ENCODE measurements at regions not wholly inside any gene's neighbourhood (a gene's known extent, or its start where the extent isn't known, plus 50 kb on each side); places are given as distances from the start of the nearest gene placed in this dataset.

DNA sequence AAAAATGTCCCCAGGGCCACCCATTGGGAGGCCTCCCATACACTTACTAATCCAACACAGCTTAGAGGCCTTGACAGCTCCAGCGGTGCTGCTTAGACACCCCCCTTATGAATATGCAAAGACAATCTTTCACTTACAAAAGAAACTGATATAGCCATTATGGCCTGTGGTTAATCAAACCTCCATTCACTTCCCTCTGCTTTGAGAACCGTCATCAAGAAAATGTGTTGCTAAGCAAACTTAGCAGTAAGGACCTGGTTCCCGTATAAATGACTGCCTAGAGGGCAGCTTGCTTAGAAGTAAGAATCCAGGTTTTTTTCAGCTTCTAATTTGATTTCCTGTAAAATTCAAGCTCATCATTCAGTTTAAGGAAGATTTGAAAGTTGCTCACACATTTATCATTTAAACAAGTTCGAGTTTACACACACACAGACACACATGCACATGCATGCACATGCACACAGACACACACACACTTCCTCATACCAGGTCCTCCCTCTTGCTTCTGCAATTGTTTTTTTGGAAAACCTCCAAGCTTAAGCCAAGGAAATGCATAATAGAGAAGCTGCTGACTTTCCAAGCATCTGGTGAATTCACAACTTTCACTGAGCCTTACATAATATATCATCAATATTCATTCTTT lies 137.7 kb upstream of the BLID start:
- no peaks in the 10 kb centered on the region for H3K9me3 ChIP-seq (ENCODE audit: control insufficient read depth in 1 of 2, insufficient read depth in 1 of 2, low read depth in 1 of 2, low read length in 2 of 2)
- no peaks in the 10 kb centered on the region for H3K9me2 ChIP-seq (ENCODE audit: insufficient read depth)
- ChIA-PET POLR2A (no interaction called here), RAD21 (ENCODE audit: low non-redundant PET in 1 of 2, low total read pairs in 2 of 2, uncharacterized antibody in 2 of 2, unreplicated experiment in 2 of 2) (no interaction called here), CTCF (no interaction called here)
- H2AFZ ChIP-seq (ENCODE audit: low read depth, low read length, poor library complexity, severe bottlenecking), result no peak overlapping the region
- intact Hi-C loops (cut with micrococcal nuclease), result no loop called here
- no TSS peak for BruUV-seq (replicated peaks)
- no peaks in the 10 kb centered on the region for H4K20me1 ChIP-seq (ENCODE audit: insufficient read depth)
- no peaks in the 10 kb centered on the region for H3K36me3 ChIP-seq (ENCODE audit: control insufficient read depth in 1 of 2, insufficient read depth in 2 of 2, low read length in 2 of 2)
- H3K79me2 ChIP-seq (ENCODE audit: insufficient read depth, low read length), result no peaks in the 10 kb centered on the region
- H3K4me2 ChIP-seq (ENCODE audit: low read length), result no peak overlapping the region
- DNase-seq (ENCODE audit: low read depth, low spot score) (no peak), ATAC-seq (no peak)
- peaks cover 0 to 7% of the 10 kb centered on the region in 2 experiments; a peak in 1 of 4 replicates for H3K4me1 ChIP-seq (ENCODE audit: control insufficient read depth in 1 of 2, insufficient read depth in 2 of 2, low read length in 2 of 2)
- no peaks in the 10 kb centered on the region for H3K27me3 ChIP-seq (ENCODE audit: insufficient read depth, low read length)
- H3K9ac ChIP-seq (ENCODE audit: low read length), result no peak overlapping the region
- no peak overlapping the region for H3K4me3 ChIP-seq (replicated peaks in 1 of 2; ENCODE audit: low read depth in 1 of 2, low read length in 2 of 2)
- TF ChIP-seq EZH2 (IDR thresholded peaks at IDR 0.05), result no peak
- TF ChIP-seq, protein P1, sequence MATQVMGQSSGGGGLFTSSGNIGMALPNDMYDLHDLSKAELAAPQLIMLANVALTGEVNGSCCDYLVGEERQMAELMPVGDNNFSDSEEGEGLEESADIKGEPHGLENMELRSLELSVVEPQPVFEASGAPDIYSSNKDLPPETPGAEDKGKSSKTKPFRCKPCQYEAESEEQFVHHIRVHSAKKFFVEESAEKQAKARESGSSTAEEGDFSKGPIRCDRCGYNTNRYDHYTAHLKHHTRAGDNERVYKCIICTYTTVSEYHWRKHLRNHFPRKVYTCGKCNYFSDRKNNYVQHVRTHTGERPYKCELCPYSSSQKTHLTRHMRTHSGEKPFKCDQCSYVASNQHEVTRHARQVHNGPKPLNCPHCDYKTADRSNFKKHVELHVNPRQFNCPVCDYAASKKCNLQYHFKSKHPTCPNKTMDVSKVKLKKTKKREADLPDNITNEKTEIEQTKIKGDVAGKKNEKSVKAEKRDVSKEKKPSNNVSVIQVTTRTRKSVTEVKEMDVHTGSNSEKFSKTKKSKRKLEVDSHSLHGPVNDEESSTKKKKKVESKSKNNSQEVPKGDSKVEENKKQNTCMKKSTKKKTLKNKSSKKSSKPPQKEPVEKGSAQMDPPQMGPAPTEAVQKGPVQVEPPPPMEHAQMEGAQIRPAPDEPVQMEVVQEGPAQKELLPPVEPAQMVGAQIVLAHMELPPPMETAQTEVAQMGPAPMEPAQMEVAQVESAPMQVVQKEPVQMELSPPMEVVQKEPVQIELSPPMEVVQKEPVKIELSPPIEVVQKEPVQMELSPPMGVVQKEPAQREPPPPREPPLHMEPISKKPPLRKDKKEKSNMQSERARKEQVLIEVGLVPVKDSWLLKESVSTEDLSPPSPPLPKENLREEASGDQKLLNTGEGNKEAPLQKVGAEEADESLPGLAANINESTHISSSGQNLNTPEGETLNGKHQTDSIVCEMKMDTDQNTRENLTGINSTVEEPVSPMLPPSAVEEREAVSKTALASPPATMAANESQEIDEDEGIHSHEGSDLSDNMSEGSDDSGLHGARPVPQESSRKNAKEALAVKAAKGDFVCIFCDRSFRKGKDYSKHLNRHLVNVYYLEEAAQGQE (IDR thresholded peaks at IDR 0.05; ENCODE audit: low read depth), result no peak
- no peak overlapping the region for H3K27ac ChIP-seq (ENCODE audit: low read depth, low read length)

GRCh38 chr11:122248939-122249338 lies 132.9 kb upstream of the BLID start:
- H3K79me2 ChIP-seq (ENCODE audit: insufficient read depth, low read length), result no peaks in the 10 kb centered on the region
- no peak for DNase-seq (ENCODE audit: low read depth, low spot score)
- TF ChIP-seq SP1 (IDR thresholded peaks at IDR 0.05; ENCODE audit: low read depth) (no peak), YY1 (IDR thresholded peaks at IDR 0.05; ENCODE audit: extremely low read depth, insufficient replicate concordance, low read depth, low read length) (no peak), CBX3 (IDR thresholded peaks at IDR 0.05; ENCODE audit: low read depth) (no peak), RAD21 (IDR thresholded peaks at IDR 0.05; ENCODE audit: low read depth) (no peak), ZNF274 (IDR thresholded peaks at IDR 0.05; ENCODE audit: low read depth, low read length) (no peak), POLR2A (IDR thresholded peaks at IDR 0.05; ENCODE audit: borderline replicate concordance, extremely low read depth, insufficient read depth, insufficient read length) (no peak), SRF (IDR thresholded peaks at IDR 0.05; ENCODE audit: low read depth) (no peak), SIN3A (IDR thresholded peaks at IDR 0.05; ENCODE audit: low read depth) (no peak), EGR1 (IDR thresholded peaks at IDR 0.05; ENCODE audit: low read depth) (no peak), ELF1 (IDR thresholded peaks at IDR 0.05; ENCODE audit: borderline replicate concordance, low read depth) (no peak), TCF7L2 (IDR thresholded peaks at IDR 0.05; ENCODE audit: borderline replicate concordance, extremely low read depth, insufficient read depth, insufficient read length) (no peak)
- TF ChIP-seq, protein P2, sequence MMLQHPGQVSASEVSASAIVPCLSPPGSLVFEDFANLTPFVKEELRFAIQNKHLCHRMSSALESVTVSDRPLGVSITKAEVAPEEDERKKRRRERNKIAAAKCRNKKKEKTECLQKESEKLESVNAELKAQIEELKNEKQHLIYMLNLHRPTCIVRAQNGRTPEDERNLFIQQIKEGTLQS (IDR thresholded peaks at IDR 0.05), result no peak
- TF ChIP-seq, protein P1 (IDR thresholded peaks at IDR 0.05; ENCODE audit: low read depth), result no peak

More at GRCh38 chr11:122248939-122249338, 132.9 kb upstream of the BLID start:
- H2AFZ ChIP-seq (ENCODE audit: low read depth, low read length, poor library complexity, severe bottlenecking), result no peak overlapping the region
- no peak overlapping the region for H3K27ac ChIP-seq (ENCODE audit: low read depth, low read length)
- no peak for ATAC-seq
- POLR2A ChIA-PET, result no interaction called here
- intact Hi-C loops (cut with micrococcal nuclease), result no loop called here
- CTCF ChIA-PET, result no interaction called here
- H3K4me2 ChIP-seq (ENCODE audit: low read length), result no peak overlapping the region
- H4K20me1 ChIP-seq (ENCODE audit: insufficient read depth), result no peaks in the 10 kb centered on the region
- H3K27me3 ChIP-seq (ENCODE audit: insufficient read depth, low read length), result no peaks in the 10 kb centered on the region
- no peaks in the 10 kb centered on the region for H3K4me1 ChIP-seq (ENCODE audit: control insufficient read depth in 1 of 2, insufficient read depth in 2 of 2, low read length in 2 of 2)
- H3K9ac ChIP-seq (ENCODE audit: low read length), result no peak overlapping the region
- no peak overlapping the region for H3K4me3 ChIP-seq (replicated peaks in 1 of 2; ENCODE audit: low read depth in 1 of 2, low read length in 2 of 2)
- H3K36me3 ChIP-seq (ENCODE audit: control insufficient read depth in 1 of 2, insufficient read depth in 2 of 2, low read length in 2 of 2), result no peaks in the 10 kb centered on the region
- H3K9me3 ChIP-seq (ENCODE audit: control insufficient read depth in 1 of 2, insufficient read depth in 1 of 2, low read depth in 1 of 2, low read length in 2 of 2), result no peaks in the 10 kb centered on the region
- RAD21 ChIA-PET (ENCODE audit: low non-redundant PET in 1 of 2, low total read pairs in 2 of 2, uncharacterized antibody in 2 of 2, unreplicated experiment in 2 of 2), result no interaction called here
- H3K9me2 ChIP-seq (ENCODE audit: insufficient read depth), result no peaks in the 10 kb centered on the region
- BruUV-seq (replicated peaks), result no TSS peak

Measured in HCT116 (cell line).